GM18498 (cell line): ENCODE measurements at regions not wholly inside any gene's neighbourhood (a gene's known extent, or its start where the extent isn't known, plus 50 kb on each side); places are given as distances from the start of the nearest gene placed in this dataset.
"Not testable (repeated sequence)": the region's sequence is repeated elsewhere in the genome, so short reads cannot be mapped to it uniquely, and the experiment has no call there.

Experiments used
- ATAC-seq: cut with Tn5 transposase; IDR thresholded peaks from one replicate; pipeline ENCODE4 v1.9.1; 2021; ENCODE audit warnings: mild to moderate bottlenecking, moderate library complexity; ENCODE audit not compliant: unreplicated experiment

- ATAC-seq: not testable (repeated sequence)
These were observed 144.7 kb upstream of the CRYM start for GRCh38 chr16:21422824-21423223.

- ATAC-seq: not testable (repeated sequence)
These were observed 126.6 kb upstream of the CRYM start for GRCh38 chr16:21404699-21405098.

GRCh38 chr16:21397866-21398265 is 119.8 kb upstream of the CRYM start:
- ATAC-seq: not testable (repeated sequence)

GRCh38 chr16:21396545-21396944 is 118.5 kb upstream of the CRYM start:
- not testable (repeated sequence) for ATAC-seq

GRCh38 chr16:21390634-21391033 is 112.5 kb upstream of the CRYM start:
- not testable (repeated sequence) for ATAC-seq

- ATAC-seq: not testable (repeated sequence)
These were observed 111.8 kb upstream of the CRYM start for GRCh38 chr16:21389860-21390259.

GRCh38 chr16:21387757-21388156 is 109.7 kb upstream of the CRYM start:
- ATAC-seq: not testable (repeated sequence)

- not testable (repeated sequence) for ATAC-seq
These were observed 108.3 kb upstream of the CRYM start for GRCh38 chr16:21386201-21386915.

- ATAC-seq: not testable (repeated sequence)
These were observed 105.6 kb upstream of the CRYM start for GRCh38 chr16:21383682-21384081.

- ATAC-seq: not testable (repeated sequence)
These were observed 101.6 kb upstream of the CRYM start for GRCh38 chr16:21379645-21380044.

GRCh38 chr16:21376196-21376899 is 98.3 kb upstream of the CRYM start:
- not testable (repeated sequence) for ATAC-seq

- not testable (repeated sequence) for ATAC-seq
These were observed 97.2 kb upstream of the CRYM start for GRCh38 chr16:21375334-21375733.

GRCh38 chr16:21373454-21373853 is 95.4 kb upstream of the CRYM start:
- ATAC-seq: not testable (repeated sequence)

- ATAC-seq: not testable (repeated sequence)
These were observed 94.8 kb upstream of the CRYM start for GRCh38 chr16:21372862-21373261.

- not testable (repeated sequence) for ATAC-seq
These were observed 94.2 kb upstream of the CRYM start for GRCh38 chr16:21372162-21372835.

GRCh38 chr16:21370791-21371190 is 92.7 kb upstream of the CRYM start:
- ATAC-seq: not testable (repeated sequence)

- ATAC-seq: not testable (repeated sequence)
These were observed 91.2 kb upstream of the CRYM start for GRCh38 chr16:21368973-21369942.

GRCh38 chr16:21367733-21368421 is 89.8 kb upstream of the CRYM start:
- not testable (repeated sequence) for ATAC-seq

GRCh38 chr16:21366998-21367397 is 88.9 kb upstream of the CRYM start:
- not testable (repeated sequence) for ATAC-seq

GRCh38 chr16:21365541-21365940 is 87.5 kb upstream of the CRYM start:
- not testable (repeated sequence) for ATAC-seq
